ENCODE measurements at regions not wholly inside any gene's neighbourhood (a gene's known extent, or its start where the extent isn't known, plus 50 kb on each side); places are given as distances from the start of the nearest gene placed in this dataset.
"Not testable (repeated sequence)": the region's sequence is repeated elsewhere in the genome, so short reads cannot be mapped to it uniquely, and the experiment has no call there.

DNA sequence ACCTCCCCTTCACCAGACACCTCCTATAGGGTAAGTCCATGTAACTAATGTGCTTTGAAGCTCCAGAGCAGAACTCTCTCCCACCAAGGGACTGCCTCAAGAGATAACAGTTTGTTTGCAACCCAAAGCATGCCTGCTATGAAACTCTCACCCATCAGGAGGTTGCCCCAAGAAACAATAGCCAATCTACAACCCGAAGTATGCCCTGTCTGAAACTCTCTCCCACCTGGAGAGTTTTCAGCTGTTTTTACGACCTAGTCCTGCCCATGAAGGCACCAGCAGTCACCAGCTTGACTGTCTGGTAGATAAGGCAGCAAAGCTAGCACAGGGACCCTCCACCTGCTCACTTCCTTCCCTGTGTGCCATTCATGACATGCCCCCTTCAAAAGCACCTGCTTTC lies 533.9 kb upstream of the CRIM1 start:
- Mint-ChIP-seq H3K4me1 (ENCODE audit: unreplicated experiment) (no peaks in the 10 kb centered on the region), H3K9me3 (ENCODE audit: unreplicated experiment) (no peaks in the 10 kb centered on the region), H3K27me3 (ENCODE audit: unreplicated experiment) (peaks cover 2% of the 10 kb centered on the region), H3K27ac (ENCODE audit: unreplicated experiment) (no peak overlapping the region), H3K36me3 (ENCODE audit: low read depth, unreplicated experiment) (no peaks in the 10 kb centered on the region), H3K4me3 (ENCODE audit: unreplicated experiment) (no peak overlapping the region)
- no peak for DNase-seq (ENCODE audit: low spot score)
- TF ChIP-seq, protein P1, sequence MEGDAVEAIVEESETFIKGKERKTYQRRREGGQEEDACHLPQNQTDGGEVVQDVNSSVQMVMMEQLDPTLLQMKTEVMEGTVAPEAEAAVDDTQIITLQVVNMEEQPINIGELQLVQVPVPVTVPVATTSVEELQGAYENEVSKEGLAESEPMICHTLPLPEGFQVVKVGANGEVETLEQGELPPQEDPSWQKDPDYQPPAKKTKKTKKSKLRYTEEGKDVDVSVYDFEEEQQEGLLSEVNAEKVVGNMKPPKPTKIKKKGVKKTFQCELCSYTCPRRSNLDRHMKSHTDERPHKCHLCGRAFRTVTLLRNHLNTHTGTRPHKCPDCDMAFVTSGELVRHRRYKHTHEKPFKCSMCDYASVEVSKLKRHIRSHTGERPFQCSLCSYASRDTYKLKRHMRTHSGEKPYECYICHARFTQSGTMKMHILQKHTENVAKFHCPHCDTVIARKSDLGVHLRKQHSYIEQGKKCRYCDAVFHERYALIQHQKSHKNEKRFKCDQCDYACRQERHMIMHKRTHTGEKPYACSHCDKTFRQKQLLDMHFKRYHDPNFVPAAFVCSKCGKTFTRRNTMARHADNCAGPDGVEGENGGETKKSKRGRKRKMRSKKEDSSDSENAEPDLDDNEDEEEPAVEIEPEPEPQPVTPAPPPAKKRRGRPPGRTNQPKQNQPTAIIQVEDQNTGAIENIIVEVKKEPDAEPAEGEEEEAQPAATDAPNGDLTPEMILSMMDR (IDR thresholded peaks at IDR 0.05; ENCODE audit: unreplicated experiment) = no peak

DNA sequence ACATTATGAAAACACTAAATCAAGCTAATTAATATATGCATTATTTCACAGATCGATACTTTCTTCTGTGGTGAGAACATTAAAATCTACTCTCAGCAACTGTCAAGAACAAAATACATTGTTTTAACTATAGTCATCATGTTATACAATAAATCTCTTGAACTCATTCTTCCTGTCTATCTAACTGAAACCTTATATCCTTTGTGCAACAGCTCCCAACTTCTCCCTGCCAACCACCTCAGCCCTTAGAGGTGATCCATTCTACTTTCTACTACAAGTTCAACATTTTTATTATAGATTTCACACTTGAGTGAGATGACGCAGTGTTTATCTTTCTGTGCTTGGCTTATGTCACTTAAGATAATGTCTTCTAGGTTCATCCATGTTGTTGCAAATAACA lies 535.2 kb upstream of the CRIM1 start:
- DNase-seq (ENCODE audit: low spot score) = no peak
- TF ChIP-seq, protein P1 (IDR thresholded peaks at IDR 0.05; ENCODE audit: unreplicated experiment) = no peak
- Mint-ChIP-seq H3K27me3 (ENCODE audit: unreplicated experiment) (peaks cover 6% of the 10 kb centered on the region), H3K4me1 (ENCODE audit: unreplicated experiment) (no peaks in the 10 kb centered on the region), H3K9me3 (ENCODE audit: unreplicated experiment) (no peaks in the 10 kb centered on the region), H3K27ac (ENCODE audit: unreplicated experiment) (no peak overlapping the region), H3K4me3 (ENCODE audit: unreplicated experiment) (no peak overlapping the region), H3K36me3 (ENCODE audit: low read depth, unreplicated experiment) (no peaks in the 10 kb centered on the region)

DNA sequence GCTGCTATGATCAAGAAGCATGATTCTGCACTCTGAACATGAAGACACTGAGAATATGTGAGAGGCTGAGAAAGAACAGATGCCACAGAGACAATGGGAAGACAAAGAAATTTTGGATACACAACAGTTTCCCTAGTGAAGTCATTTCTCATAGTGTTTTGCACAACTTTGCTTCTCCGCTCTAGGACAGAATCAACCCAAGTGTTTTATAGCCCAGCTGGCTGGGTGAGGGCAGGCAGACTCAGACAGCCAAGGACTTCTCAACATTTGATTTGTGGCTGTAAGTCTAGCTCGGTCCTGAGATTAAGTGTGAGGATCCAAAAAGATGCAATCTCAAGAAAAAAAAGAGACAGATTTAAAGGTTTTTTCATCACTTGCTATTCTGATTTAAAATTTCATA lies 536.5 kb upstream of the CRIM1 start:
- Mint-ChIP-seq H3K27me3 (ENCODE audit: unreplicated experiment) (peaks cover 6% of the 10 kb centered on the region), H3K4me1 (ENCODE audit: unreplicated experiment) (no peaks in the 10 kb centered on the region)

DNA sequence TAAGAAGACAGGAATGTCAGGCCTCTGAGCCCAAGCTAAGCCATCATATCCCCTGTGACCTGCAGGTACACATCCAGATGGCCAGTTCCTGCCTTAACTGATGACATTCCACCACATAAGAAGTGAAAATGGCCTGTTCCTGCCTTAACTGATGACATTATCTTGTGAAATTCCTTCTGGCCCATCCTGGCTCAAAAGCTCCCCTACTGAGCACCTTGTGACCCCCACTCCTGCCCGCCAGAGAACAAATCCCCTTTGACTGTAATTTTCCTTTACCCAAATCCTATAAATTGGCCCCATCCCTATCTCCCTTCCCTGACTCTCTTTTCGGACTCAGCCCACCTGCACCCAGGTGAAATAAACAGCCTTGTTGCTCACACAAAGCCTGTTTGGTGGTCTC lies 537.2 kb upstream of the CRIM1 start:
- H3K4me3 Mint-ChIP-seq (ENCODE audit: unreplicated experiment); H3K36me3 Mint-ChIP-seq (ENCODE audit: low read depth, unreplicated experiment); DNase-seq (ENCODE audit: low spot score); H3K9me3 Mint-ChIP-seq (ENCODE audit: unreplicated experiment); H3K27me3 Mint-ChIP-seq (ENCODE audit: unreplicated experiment); H3K4me1 Mint-ChIP-seq (ENCODE audit: unreplicated experiment): not testable (repeated sequence)
- H3K27ac Mint-ChIP-seq (ENCODE audit: unreplicated experiment) = peak overlapping the region; percentile 50

More for the DNA sequence above, 536.5 kb upstream of the CRIM1 start:
- H3K4me3 Mint-ChIP-seq (ENCODE audit: unreplicated experiment) = no peak overlapping the region
- TF ChIP-seq, protein P1 (IDR thresholded peaks at IDR 0.05; ENCODE audit: unreplicated experiment) = no peak
- DNase-seq (ENCODE audit: low spot score) = no peak
- no peaks in the 10 kb centered on the region for H3K36me3 Mint-ChIP-seq (ENCODE audit: low read depth, unreplicated experiment)
- H3K27ac Mint-ChIP-seq (ENCODE audit: unreplicated experiment) = no peak overlapping the region
- no peaks in the 10 kb centered on the region for H3K9me3 Mint-ChIP-seq (ENCODE audit: unreplicated experiment)

DNA sequence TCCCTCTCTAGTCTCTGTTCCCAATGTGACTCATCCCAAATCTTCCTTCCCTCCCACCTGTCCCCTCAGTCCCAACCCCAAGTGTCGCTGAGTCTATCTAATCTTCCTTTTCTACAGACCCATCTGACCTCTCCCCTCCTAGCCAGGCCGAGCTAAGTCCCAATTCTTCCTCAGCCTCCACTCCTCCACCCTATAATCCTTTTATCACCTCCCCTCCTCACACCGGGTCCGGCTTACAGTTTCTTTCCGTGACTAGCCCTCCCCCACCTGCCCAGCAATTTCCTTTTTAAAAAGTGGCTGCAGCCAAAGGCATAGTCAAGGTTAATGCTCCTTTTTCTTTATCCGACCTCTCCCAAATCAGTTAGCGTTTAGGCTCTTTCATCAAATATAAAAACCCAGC lies 541.0 kb upstream of the CRIM1 start:
- not testable (repeated sequence) for H3K27me3 Mint-ChIP-seq (ENCODE audit: unreplicated experiment); H3K4me1 Mint-ChIP-seq (ENCODE audit: unreplicated experiment); H3K4me3 Mint-ChIP-seq (ENCODE audit: unreplicated experiment); H3K27ac Mint-ChIP-seq (ENCODE audit: unreplicated experiment); DNase-seq (ENCODE audit: low spot score); H3K36me3 Mint-ChIP-seq (ENCODE audit: low read depth, unreplicated experiment); H3K9me3 Mint-ChIP-seq (ENCODE audit: unreplicated experiment)

DNA sequence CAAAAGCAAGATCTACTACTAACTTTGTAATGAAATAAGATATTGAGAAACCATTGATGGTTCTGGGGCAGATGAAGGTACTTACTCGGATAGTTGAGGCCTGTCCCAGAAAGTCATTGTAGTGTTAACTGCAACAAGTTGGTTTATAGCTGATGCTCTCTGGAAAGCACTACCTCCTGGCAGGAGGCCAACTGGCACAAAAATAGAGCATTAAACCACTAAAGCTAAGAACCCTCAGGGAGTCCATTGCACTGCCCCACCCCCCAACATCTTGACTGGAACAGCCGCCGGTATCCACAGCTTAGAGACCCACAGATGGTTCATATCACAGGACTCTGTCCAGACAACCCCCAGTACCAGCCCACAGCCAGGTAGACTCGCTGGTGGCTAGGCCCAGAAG lies 552.5 kb upstream of the CRIM1 start:
- no peak for DNase-seq (ENCODE audit: low spot score)

More for the DNA sequence above, 552.5 kb upstream of the CRIM1 start:
- Mint-ChIP-seq H3K9me3 (ENCODE audit: unreplicated experiment) (no peaks in the 10 kb centered on the region), H3K27ac (ENCODE audit: unreplicated experiment) (no peak overlapping the region), H3K27me3 (ENCODE audit: unreplicated experiment) (no peaks in the 10 kb centered on the region), H3K4me1 (ENCODE audit: unreplicated experiment) (no peaks in the 10 kb centered on the region), H3K4me3 (ENCODE audit: unreplicated experiment) (no peak overlapping the region), H3K36me3 (ENCODE audit: low read depth, unreplicated experiment) (no peaks in the 10 kb centered on the region)
- TF ChIP-seq, protein P1 (IDR thresholded peaks at IDR 0.05; ENCODE audit: unreplicated experiment) = no peak
